ENCODE measurements at regions not wholly inside any gene's neighbourhood (a gene's known extent, or its start where the extent isn't known, plus 50 kb on each side); places are given as distances from the start of the nearest gene placed in this dataset.
"Not testable (repeated sequence)": the region's sequence is repeated elsewhere in the genome, so short reads cannot be mapped to it uniquely, and the experiment has no call there.

GRCh38 chr4:116544946-116545345 lies 540.4 kb downstream of the TRAM1L1 start:
- DNase-seq = no peak

- no peak for DNase-seq
Measured at GRCh38 chr4:116539744-116540143, 545.6 kb downstream of the TRAM1L1 start.

GRCh38 chr4:116537828-116538227 lies 547.5 kb downstream of the TRAM1L1 start:
- no peak for DNase-seq

- not testable (repeated sequence) for DNase-seq
Measured at GRCh38 chr4:116536024-116536423, 549.4 kb downstream of the TRAM1L1 start.

GRCh38 chr4:116531870-116532269 lies 553.5 kb downstream of the TRAM1L1 start:
- DNase-seq = no peak

GRCh38 chr4:116531026-116531425 lies 554.4 kb downstream of the TRAM1L1 start:
- DNase-seq = no peak

- DNase-seq = no peak
Measured at GRCh38 chr4:116530048-116530447, 555.3 kb downstream of the TRAM1L1 start.

- no peak for DNase-seq
Measured at GRCh38 chr4:116529129-116529528, 556.2 kb downstream of the TRAM1L1 start.

GRCh38 chr4:116522922-116523321 lies 562.5 kb downstream of the TRAM1L1 start:
- DNase-seq = no peak

GRCh38 chr4:116520886-116521285 lies 564.5 kb downstream of the TRAM1L1 start:
- DNase-seq = no peak

- no peak for DNase-seq
Measured at GRCh38 chr4:116516711-116517110, 568.7 kb downstream of the TRAM1L1 start.

- DNase-seq = no peak
Measured at GRCh38 chr4:116515959-116516358, 569.4 kb downstream of the TRAM1L1 start.

- DNase-seq = no peak
Measured at GRCh38 chr4:116512552-116512951, 572.8 kb downstream of the TRAM1L1 start.

GRCh38 chr4:116501954-116502353 lies 583.4 kb downstream of the TRAM1L1 start:
- no peak for DNase-seq

GRCh38 chr4:116500225-116500624 lies 585.2 kb downstream of the TRAM1L1 start:
- no peak for DNase-seq

GRCh38 chr4:116489739-116490138 lies 595.6 kb downstream of the TRAM1L1 start:
- no peak for DNase-seq

GRCh38 chr4:116486401-116486800 lies 599.0 kb downstream of the TRAM1L1 start:
- DNase-seq = no peak

- DNase-seq = no peak
Measured at GRCh38 chr4:116480546-116480945, 604.8 kb downstream of the TRAM1L1 start.

GRCh38 chr4:116478343-116478742 lies 607.0 kb downstream of the TRAM1L1 start:
- no peak for DNase-seq

- DNase-seq = no peak
Measured at GRCh38 chr4:116469582-116469981, 615.8 kb downstream of the TRAM1L1 start.

- DNase-seq = no peak
Measured at GRCh38 chr4:116453127-116453526, 632.2 kb downstream of the TRAM1L1 start.

- no peak for DNase-seq
Measured at GRCh38 chr4:116449764-116450163, 635.6 kb downstream of the TRAM1L1 start.

- no peak for DNase-seq
Measured at GRCh38 chr4:116444117-116444516, 641.3 kb downstream of the TRAM1L1 start.

- no peak for DNase-seq
Measured at GRCh38 chr4:116438981-116439729, 646.2 kb downstream of the TRAM1L1 start.

- no peak for DNase-seq
Measured at GRCh38 chr4:116438417-116438816, 647.0 kb downstream of the TRAM1L1 start.
